Spleen (tissue), 7 donors: ENCODE measurements at regions not wholly inside any gene's neighbourhood (a gene's known extent, or its start where the extent isn't known, plus 50 kb on each side); places are given as distances from the start of the nearest gene placed in this dataset.

ENCODE experiments used
- CTCF ChIP-seq, 11 experiments: fragments of 200-600 bp in 7 of 11; fragments of 450-650 bp in 4 of 11; sonication (generic) in 4 of 11; IDR thresholded peaks in 8 of 11; conservative IDR thresholded peaks in 3 of 11; 1 replicate in 7 of 11; 2 replicates in 4 of 11; pipeline versions ENCODE4 v1.4.0 to v1.8.0; 2016 to 2021; ENCODE audit warnings: antibody characterized with exemption in 11 of 11, inconsistent platforms in 4 of 11, mild to moderate bottlenecking in 1 of 11
- POLR2A ChIP-seq, 3 donors: fragments of 450-650 bp; IDR thresholded peaks; one replicate each; pipeline ENCODE4 v1.5.1; 2017; ENCODE audit warnings: antibody characterized with exemption in 3 of 3, mild to moderate bottlenecking in 1 of 3
- POLR2AphosphoS5 ChIP-seq, 3 donors: sonication (generic); formaldehyde crosslinking; IDR thresholded peaks; one replicate each; pipeline ENCODE4 v1.5.1; 2017; ENCODE audit warnings: antibody characterized with exemption in 3 of 3
- donor health status: DM: no; HTN: no; CAD: no; lungs with moderate emphysema.
- donor health status: DM: no; HTN: no; CAD: no.
- donor health status: DM: no; HTN: no; CAD: no.

- TF ChIP-seq CTCF (IDR thresholded peaks at IDR 0.05 in 8 of 11, conservative IDR thresholded peaks at IDR 0.05 in 3 of 11) (no peak), POLR2AphosphoS5 (IDR thresholded peaks at IDR 0.05) (no peak), POLR2A (IDR thresholded peaks at IDR 0.05) (no peak)
These were observed 679.7 kb upstream of the RAB6C start for GRCh38 chr2:129299756-129300155.
